Stimulated activated CD8-positive, alpha-beta memory T cell treated with anti-CD3 and anti-CD28 coated beads, Interleukin-4, amount 100 ng/mL, for 48 hours (primary cell): ENCODE measurements at regions not wholly inside any gene's neighbourhood (a gene's known extent, or its start where the extent isn't known, plus 50 kb on each side); places are given as distances from the start of the nearest gene placed in this dataset.

Experiments used
- DNase-seq: peaks from one replicate; pipeline ENCODE4 v3.0.0-alpha.2; 2020

- DNase-seq: no peak
These were observed 427.9 kb downstream of the TXNL1 start for GRCh38 chr18:56210520-56210919.

- no peak for DNase-seq
These were observed 430.4 kb downstream of the TXNL1 start for GRCh38 chr18:56207989-56208388.

- DNase-seq: no peak
These were observed 434.3 kb downstream of the TXNL1 start for GRCh38 chr18:56204052-56204451.

GRCh38 chr18:56202678-56203077 lies 435.7 kb downstream of the TXNL1 start:
- no peak for DNase-seq

- no peak for DNase-seq
These were observed 437.9 kb downstream of the TXNL1 start for GRCh38 chr18:56200381-56200911.

GRCh38 chr18:56199580-56200330 lies 438.6 kb downstream of the TXNL1 start:
- no peak for DNase-seq

GRCh38 chr18:56197241-56197859 lies 441.0 kb downstream of the TXNL1 start:
- no peak for DNase-seq

GRCh38 chr18:56196495-56197225 lies 441.7 kb downstream of the TXNL1 start:
- no peak for DNase-seq

- DNase-seq: no peak
These were observed 447.1 kb downstream of the TXNL1 start for GRCh38 chr18:56191334-56191733.

GRCh38 chr18:56189615-56190014 lies 448.8 kb downstream of the TXNL1 start:
- no peak for DNase-seq

- DNase-seq: no peak
These were observed 449.7 kb downstream of the TXNL1 start for GRCh38 chr18:56188529-56189275.

GRCh38 chr18:56186319-56186718 lies 452.1 kb downstream of the TXNL1 start:
- DNase-seq: no peak

GRCh38 chr18:56185126-56185525 lies 453.3 kb downstream of the TXNL1 start:
- no peak for DNase-seq

- DNase-seq: no peak
These were observed 461.6 kb downstream of the TXNL1 start for GRCh38 chr18:56176751-56177150.

- DNase-seq: no peak
These were observed 462.9 kb downstream of the TXNL1 start for GRCh38 chr18:56175330-56176001.

GRCh38 chr18:56173542-56174220 lies 464.7 kb downstream of the TXNL1 start:
- no peak for DNase-seq

- DNase-seq: no peak
These were observed 465.9 kb downstream of the TXNL1 start for GRCh38 chr18:56172527-56172926.

- no peak for DNase-seq
These were observed 466.5 kb downstream of the TXNL1 start for GRCh38 chr18:56171848-56172247.

GRCh38 chr18:56168049-56168781 lies 470.2 kb downstream of the TXNL1 start:
- DNase-seq: no peak

GRCh38 chr18:56167366-56167765 lies 471.0 kb downstream of the TXNL1 start:
- no peak for DNase-seq

GRCh38 chr18:56166914-56167313 lies 471.5 kb downstream of the TXNL1 start:
- no peak for DNase-seq
